RKO (cell line): ENCODE measurements at regions not wholly inside any gene's neighbourhood (a gene's known extent, or its start where the extent isn't known, plus 50 kb on each side); places are given as distances from the start of the nearest gene placed in this dataset.
"Not testable (repeated sequence)": the region's sequence is repeated elsewhere in the genome, so short reads cannot be mapped to it uniquely, and the experiment has no call there.

Source experiments
- DNase-seq: peaks from one replicate; pipeline ENCODE4 v3.0.0-alpha.2; 2016; ENCODE audit warnings: low spot score

DNA sequence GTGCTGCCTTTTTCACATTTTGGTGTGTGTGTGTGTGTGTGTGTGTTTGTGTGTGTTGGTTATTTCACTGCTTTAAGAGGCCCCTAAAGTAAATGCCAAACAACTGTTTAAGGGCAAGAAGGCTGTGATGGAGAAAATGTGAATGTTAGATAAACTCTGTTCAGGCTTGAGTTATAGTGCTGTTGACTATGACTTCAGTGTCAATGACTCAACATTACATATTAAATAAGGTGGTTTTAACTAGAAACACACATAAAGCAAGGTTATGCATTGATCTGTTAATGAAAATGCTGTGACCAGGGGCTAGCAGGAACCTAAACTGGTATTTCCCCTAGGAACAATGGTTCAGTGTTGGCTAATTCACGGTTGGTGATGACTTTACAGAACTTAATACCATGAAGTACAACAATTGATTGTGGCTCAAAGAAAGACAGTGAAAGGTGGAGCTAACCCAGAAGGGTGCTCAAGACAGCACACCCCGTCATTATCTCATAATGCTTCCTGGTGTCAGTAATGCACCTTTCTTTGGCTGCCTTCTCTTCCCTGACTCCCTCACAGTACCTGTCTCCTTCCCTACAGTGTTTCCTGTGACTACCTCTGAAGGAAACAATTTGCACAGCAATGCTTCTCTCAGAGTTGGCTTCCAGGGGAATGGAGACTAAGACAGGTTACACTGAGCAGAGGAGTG lies 116.1 kb downstream of the RIN2 start:
- DNase-seq, result no peak

GRCh38 chr20:19875376-19876221 lies 117.5 kb downstream of the RIN2 start:
- DNase-seq, result no peak

- no peak for DNase-seq
Measured at GRCh38 chr20:19876828-19877460, 118.9 kb downstream of the RIN2 start.

- not testable (repeated sequence) for DNase-seq
Measured at GRCh38 chr20:19879874-19880255, 121.8 kb downstream of the RIN2 start.

GRCh38 chr20:19880256-19881079 lies 122.4 kb downstream of the RIN2 start:
- no peak for DNase-seq

DNA sequence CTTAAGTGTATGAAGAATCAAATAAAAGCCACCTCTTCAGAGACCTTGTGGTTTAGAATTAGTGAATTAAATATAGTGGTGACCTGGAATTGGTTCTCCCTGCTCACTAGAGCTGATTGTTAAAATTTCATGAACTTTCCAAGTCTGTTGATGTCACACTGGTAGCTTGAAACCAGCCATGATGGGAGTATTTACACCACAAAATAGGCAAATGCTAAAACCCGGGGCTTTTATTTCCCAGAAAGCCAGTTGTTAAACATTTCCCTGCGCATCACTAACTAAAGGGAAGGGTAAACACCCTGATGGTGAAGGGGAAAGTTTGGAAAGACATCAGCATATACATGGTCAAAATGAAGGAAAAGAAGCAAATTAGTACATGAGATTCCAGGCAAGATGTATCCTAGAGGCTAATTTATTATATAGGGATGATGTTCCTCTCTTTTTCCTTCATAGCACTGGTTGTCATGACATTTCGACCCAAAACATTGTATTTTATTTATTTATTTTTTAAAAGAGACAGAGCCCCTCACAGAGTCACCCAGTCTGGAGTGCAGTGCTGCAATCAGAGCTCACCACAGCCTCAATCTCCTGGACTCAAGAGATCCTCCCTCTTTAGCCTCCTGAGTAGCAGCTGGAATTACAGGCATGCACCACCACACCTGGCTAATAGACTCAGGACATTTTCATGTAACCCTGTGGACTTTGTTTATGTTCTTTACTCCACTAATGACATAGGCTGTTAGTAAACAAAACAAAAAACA lies 123.2 kb downstream of the RIN2 start:
- DNase-seq, result no peak

- no peak for DNase-seq
Measured at GRCh38 chr20:19881990-19882389, 123.9 kb downstream of the RIN2 start.

DNA sequence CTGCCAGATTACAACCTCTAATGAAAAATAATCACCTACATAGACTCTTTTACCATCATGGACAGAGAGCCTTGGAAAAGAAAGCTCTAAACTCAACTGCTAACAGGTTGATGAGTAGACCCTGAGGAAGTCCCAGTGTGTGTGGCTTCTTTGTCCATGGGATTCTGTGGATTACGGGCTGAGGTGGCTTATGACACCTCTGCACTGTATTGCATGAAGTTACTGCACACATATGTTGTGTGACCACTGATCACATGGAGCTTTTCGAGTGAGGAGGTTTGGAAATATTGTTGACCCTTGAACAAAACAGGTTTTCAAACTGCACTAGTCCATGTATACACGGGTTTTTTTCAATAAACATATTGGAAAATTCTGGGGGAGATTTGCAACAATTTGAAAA lies 124.4 kb downstream of the RIN2 start:
- DNase-seq, result no peak

DNA sequence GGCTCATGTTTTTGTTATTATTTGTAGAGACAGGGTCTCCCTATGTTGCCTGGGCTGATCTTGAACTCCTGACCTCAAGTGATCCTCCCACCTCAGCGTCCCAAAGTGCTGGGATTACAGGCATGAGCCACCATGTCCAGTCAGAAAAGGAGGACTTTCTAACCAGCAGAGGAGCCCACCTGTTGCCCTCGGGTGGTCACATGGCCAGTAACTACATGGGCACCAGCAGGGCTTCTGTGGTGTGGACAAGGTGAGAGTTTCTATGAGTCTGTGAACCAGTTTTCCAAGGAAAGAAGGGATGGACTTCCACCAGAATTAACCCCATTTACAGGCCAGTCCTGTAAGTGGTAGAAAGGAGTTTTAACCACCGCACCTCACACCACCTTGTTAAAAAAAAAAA lies 125.4 kb downstream of the RIN2 start:
- DNase-seq, result no peak

DNA sequence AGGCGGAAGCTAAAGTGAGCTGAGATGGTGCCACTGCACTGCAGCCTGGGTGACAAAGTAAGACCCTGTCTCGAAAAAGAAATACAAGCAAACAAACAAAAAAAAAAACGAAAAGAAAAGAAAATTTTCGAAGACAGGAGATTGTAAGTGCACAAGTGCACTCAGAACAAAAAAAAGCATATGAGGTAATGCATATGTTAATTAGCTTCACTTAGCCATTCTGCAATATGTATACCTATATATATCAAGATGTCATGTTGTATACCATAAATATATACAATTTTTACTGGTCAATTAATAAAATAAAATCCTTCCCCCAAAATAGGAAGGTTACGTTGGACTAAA lies 127.5 kb downstream of the RIN2 start:
- DNase-seq, result no peak

DNA sequence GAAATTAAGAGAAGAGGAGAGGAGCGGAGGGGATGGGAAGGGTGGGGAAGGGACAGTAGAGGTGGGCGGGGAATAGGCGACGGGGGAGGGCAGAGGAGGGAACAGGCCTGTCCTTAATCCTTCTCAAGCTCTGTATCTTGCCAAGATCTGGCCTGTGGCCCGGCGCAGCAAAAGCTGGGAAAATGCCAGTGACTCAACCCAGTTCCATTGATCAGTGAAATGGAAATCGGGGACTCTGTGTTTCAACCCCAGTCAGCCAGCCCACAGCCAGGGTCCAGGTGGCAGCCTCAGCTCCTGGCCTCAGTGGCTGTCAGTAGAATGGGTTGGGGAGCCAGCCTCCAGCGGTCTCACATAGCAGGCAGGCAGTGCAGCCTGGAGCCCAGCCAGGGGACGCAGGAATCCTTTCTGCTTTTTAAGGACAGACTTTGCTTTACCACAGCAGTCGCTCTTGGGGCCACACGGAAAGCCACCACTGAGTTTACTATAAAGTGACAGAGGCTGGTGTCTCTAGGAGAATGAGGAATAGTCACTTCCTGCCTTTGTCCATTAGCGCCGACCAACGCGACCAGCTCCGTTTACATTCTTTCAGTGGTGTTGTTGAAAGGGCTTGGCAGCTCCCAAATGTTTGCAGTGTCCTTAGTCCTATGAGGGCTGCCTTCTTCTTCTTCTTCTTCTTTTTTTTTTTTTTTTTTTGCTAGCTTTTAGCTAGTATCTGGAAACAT lies 128.0 kb downstream of the RIN2 start:
- DNase-seq, result no peak

GRCh38 chr20:19886661-19887288 lies 128.7 kb downstream of the RIN2 start:
- no peak for DNase-seq

GRCh38 chr20:19887556-19888268 lies 129.4 kb upstream of the NAA20 start:
- DNase-seq, result no peak

- DNase-seq, result no peak
Measured at GRCh38 chr20:19888269-19888671, 128.9 kb upstream of the NAA20 start.

GRCh38 chr20:19889011-19889953 lies 127.9 kb upstream of the NAA20 start:
- no peak for DNase-seq

DNA sequence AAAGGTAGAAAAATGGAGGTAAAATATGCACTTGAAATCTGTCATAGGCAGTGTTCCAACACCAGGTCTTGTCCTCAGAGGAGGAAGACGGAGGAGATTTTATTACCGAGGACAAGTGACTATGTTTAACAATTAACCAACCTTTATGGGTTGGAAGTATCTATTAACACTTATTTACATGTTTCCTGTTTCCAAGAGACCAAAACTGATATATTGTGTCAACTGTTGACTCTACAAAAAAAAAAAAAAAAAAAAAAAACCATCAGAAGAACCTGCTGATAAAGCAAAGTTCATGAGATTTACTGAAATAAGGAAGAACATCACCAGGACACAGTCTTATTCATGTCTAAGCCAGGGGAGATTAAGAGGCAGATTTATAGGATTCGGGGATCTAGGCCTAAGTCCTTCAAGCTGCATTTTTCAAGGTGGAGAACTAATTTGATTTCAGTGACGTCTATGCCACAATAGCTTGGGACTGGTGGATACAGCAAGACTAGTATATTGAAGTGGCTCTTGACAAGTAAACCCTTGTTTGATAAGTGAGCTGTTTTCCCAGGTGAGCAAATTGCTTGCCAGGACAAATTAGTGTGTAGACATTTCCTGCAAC lies 126.6 kb upstream of the NAA20 start:
- no peak for DNase-seq

- no peak for DNase-seq
Measured at GRCh38 chr20:19893356-19893755, 123.8 kb upstream of the NAA20 start.

DNA sequence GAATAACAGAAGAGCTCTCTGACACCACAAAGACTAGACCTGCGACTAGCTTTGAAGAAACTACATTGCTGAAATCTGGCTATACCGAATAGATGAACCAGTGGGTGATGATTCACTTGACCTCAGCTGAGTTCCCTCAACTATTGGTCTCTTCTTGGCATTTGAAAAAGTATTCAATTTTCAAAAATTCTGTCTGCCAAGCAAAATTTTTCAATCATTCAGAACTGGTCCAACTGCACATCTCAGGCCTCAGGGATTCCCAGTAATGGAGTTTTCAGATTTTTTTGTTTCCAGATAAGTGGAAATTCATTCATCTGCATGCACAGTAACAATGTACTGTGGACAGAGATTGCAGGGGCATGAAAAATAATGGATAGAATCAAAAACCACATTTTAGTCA lies 121.4 kb upstream of the NAA20 start:
- no peak for DNase-seq
